IPS DF 6.9 (cell line): ENCODE measurements at regions not wholly inside any gene's neighbourhood (a gene's known extent, or its start where the extent isn't known, plus 50 kb on each side); places are given as distances from the start of the nearest gene placed in this dataset.

Source experiments
- DNase-seq: peaks from one replicate; pipeline ENCODE4 v3.0.0-alpha.2; 2013; ENCODE audit warnings: low read depth, low spot score
- H3K27ac ChIP-seq: one replicate; pipeline ENCODE4 v1.5.1; 2013; ENCODE audit warnings: low read length, control low read depth
- H3K27me3 ChIP-seq: 2 replicates; pipeline ENCODE4 v1.6.1; 2013; ENCODE audit warnings: mild to moderate bottlenecking, low read length; ENCODE audit not compliant: control insufficient read depth, insufficient read depth
- H3K36me3 ChIP-seq: 2 replicates; pipeline ENCODE4 v1.6.1; 2013; ENCODE audit warnings: low read length; ENCODE audit not compliant: control insufficient read depth, insufficient read depth
- H3K4me1 ChIP-seq: 2 replicates; pipeline ENCODE4 v1.6.1; 2013; ENCODE audit warnings: low read length; ENCODE audit not compliant: control insufficient read depth, insufficient read depth
- H3K4me3 ChIP-seq: 2 replicates; pipeline ENCODE4 v1.5.1; 2013; ENCODE audit warnings: mild to moderate bottlenecking, low read length
- H3K9me3 ChIP-seq: 2 replicates; pipeline ENCODE4 v1.6.1; 2013; ENCODE audit warnings: low read length, inconsistent platforms; ENCODE audit not compliant: control insufficient read depth, insufficient read depth
- WGBS: extraction: QIAGEN DNeasy Blood & Tissue Kit; methylation state at CpG from one replicate; pipeline ENCODE4 v1.1.7; 2013; ENCODE audit warnings: mixed read lengths, missing lambda C conversion rate; ENCODE audit not compliant: insufficient read length, insufficient coverage; 5-methylcytosine and 5-hydroxymethylcytosine counted together

DNA sequence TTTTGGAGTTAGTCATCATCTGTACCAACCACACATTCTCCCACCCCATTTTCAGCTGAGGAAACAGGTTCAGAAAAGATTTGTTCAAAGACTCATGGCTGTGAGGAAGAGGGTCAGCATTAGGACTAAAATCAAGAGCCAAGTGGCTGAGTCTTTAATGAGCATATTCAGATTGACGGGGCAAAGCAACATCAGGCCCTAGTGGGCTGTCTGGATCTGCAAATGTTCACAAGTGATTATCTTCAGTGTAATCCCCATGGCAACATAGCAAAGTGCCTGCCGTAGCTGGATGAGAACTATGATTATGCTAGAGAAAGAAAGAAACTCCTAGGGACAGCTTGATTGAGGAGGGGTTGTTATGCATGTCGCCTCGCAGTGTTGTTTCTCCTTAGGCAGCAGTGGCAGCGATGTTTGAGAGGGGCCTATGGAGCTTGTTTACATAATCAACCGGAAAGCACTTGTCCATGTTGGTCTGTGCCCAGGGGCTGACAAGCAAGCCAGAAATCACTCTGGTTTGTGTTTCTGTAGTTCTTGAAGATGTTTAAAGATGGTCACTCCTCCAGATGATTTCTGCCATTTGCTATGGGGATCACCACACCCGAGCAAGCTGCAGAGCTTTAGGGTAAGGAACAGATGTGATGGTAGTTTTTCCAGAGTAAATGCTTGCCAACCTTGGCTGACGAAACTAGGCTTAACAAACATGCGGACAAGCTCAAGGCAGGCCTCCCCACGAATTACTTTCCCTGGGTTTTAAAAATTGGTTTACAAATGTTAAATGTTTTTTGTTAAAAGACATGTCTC, 124.3 kb upstream of the MLIP start:
- no peaks in the 10 kb centered on the region for H3K9me3 ChIP-seq
- H3K36me3 ChIP-seq = no peaks in the 10 kb centered on the region
- no peaks in the 10 kb centered on the region for H3K27me3 ChIP-seq
- no peak overlapping the region for H3K4me3 ChIP-seq
- H3K4me1 ChIP-seq = 0 out of 2 replicates have a peak, but pooled peaks cover 2% of the 10 kb centered on the region
- no CpG with 5 or more reads among the region's 10 CpGs for WGBS
- no peak overlapping the region for H3K27ac ChIP-seq
- DNase-seq = no peak

DNA sequence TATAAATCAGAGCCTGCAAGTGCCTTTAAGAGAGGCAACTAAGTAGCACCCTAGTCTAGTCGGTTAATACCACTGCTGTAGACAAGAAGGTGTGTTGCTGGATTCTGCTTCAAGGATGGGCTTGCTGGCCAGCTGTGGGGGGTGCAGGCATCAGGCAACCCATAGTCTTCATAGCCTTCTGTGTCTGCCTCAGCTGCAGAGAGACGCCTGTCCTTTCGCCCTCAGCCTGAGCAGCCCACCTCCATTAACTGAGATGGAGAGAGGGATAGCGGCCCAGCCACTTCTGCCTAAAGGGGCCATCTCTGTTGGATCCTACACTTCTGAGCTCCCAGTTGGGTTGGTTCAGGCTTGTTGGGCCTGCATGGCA, 123.7 kb upstream of the MLIP start:
- Histone ChIP-seq H3K9me3 (no peaks in the 10 kb centered on the region), H3K4me1 (0 out of 2 replicates have a peak, but pooled peaks cover 2% of the 10 kb centered on the region), H3K27ac (no peak overlapping the region), H3K36me3 (no peaks in the 10 kb centered on the region), H3K4me3 (no peak overlapping the region), H3K27me3 (no peaks in the 10 kb centered on the region)
- DNase-seq = no peak
- WGBS = no CpG with 5 or more reads among the region's 4 CpGs

DNA sequence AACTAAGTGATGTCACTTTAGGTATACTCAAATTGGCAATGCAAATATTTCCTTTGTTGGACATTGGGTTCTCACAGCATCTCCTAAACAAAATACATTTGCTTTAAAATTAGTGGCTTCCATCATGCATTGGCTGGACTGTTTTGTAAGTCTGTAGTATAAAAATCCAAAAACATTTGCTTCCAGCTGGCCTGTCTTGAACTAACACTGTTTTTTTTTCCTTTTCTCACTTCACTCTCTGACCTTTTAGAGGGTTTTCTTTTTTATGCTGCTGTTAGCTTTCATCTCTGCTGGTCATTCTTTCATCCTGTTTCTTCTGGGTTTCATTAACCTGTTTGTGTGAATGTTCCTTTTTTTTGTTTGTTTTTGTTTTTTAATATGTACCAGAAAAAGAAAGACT, 121.7 kb upstream of the MLIP start:
- no peak for DNase-seq
- Histone ChIP-seq H3K4me3 (no peak overlapping the region), H3K9me3 (no peaks in the 10 kb centered on the region), H3K36me3 (no peaks in the 10 kb centered on the region), H3K27ac (no peak overlapping the region), H3K27me3 (no peaks in the 10 kb centered on the region), H3K4me1 (0 out of 2 replicates have a peak, but pooled peaks cover 2% of the 10 kb centered on the region)

DNA sequence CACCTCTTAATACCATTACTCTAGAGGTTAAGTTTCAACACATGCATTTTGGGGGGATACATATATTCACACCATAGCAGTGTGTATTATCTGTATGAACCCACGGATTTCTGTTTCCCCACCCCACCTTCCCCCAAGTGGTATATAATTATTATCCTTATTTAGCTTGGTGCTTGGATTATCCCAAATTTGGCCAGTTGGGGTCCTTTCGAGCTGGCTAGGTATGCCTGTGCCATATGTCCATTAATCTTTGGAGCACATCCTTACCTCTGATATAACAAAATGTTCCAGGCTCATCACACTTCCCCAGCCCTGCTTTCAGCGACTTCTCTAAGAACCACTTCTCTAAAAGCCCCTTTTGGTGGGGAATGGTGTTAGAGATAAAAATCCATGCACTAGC, 118.7 kb upstream of the MLIP start:
- DNase-seq = no peak
- Histone ChIP-seq H3K36me3 (no peaks in the 10 kb centered on the region), H3K27ac (no peak overlapping the region), H3K4me3 (no peak overlapping the region), H3K27me3 (no peaks in the 10 kb centered on the region), H3K9me3 (no peaks in the 10 kb centered on the region), H3K4me1 (no peaks in the 10 kb centered on the region)
- no CpG with 5 or more reads among the region's 3 CpGs for WGBS

DNA sequence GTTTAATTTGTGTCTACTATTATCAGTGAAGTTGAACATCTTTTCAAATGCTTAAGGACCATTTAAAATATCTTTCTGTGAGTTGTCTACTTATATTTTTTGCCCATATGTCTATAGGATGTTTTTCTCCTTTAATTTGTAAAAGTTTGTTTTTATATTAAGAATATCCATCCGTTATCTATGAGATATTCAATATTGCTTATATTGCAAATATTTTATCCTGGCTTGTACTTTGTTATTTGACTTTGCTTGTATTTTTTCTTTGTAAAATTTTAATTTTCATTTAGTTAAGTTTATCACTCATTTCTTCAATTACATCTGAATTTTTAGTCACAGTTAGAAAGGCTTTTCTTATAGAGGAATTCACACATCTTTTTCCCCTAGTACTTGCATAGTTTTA, 117.0 kb upstream of the MLIP start:
- WGBS = no CpG with 5 or more reads among the region's 1 CpG
- Histone ChIP-seq H3K36me3 (no peaks in the 10 kb centered on the region), H3K4me3 (no peak overlapping the region), H3K4me1 (no peaks in the 10 kb centered on the region), H3K27ac (no peak overlapping the region), H3K9me3 (no peaks in the 10 kb centered on the region), H3K27me3 (no peaks in the 10 kb centered on the region)
- DNase-seq = no peak

DNA sequence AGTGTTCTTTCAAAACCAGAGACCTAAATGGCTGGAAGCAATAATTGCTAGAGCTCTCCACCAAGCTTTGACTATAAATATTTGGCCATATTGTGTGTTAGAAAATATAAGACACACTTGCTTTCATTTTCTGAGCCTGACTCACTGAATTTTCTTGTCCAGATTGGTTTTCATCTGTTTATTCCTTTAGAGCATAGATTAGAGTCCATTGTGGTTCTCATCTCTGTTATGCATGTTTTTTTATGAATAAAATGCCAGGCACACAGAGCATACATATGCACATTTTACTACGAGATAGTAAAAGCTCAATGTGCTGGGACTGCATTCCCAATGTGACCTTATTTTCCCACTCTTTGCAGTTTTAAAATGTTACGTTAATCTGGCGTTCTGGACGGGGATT, 115.3 kb upstream of the MLIP start:
- WGBS = no CpG with 5 or more reads among the region's 4 CpGs
- no peaks in the 10 kb centered on the region for H3K27me3 ChIP-seq
- H3K4me1 ChIP-seq = no peaks in the 10 kb centered on the region
- no peaks in the 10 kb centered on the region for H3K9me3 ChIP-seq
- H3K36me3 ChIP-seq = no peaks in the 10 kb centered on the region
- H3K4me3 ChIP-seq = no peak overlapping the region
- no peak overlapping the region for H3K27ac ChIP-seq
- no peak for DNase-seq

DNA sequence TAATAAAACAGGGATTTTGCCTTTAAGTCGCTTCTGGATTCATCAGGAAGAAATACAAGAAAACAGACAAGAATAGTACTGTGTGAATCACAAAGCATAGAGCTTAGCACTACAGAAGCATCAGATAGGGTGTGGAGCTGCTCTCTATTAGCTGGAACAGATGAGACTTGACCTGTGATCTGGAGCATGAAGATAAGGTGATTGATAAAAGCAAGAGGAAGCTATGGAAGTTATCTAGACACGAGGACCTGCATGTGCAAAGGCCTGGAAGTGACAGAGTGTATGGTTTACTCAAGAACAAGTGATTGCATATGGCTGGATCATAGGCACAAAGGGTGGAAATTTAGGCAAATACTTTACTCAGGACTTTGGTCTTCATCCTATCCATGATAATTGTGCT, 112.9 kb upstream of the MLIP start:
- WGBS = no CpG with 5 or more reads among the region's 2 CpGs
- Histone ChIP-seq H3K27ac (no peak overlapping the region), H3K36me3 (no peaks in the 10 kb centered on the region), H3K27me3 (no peaks in the 10 kb centered on the region), H3K4me3 (no peak overlapping the region), H3K9me3 (no peaks in the 10 kb centered on the region), H3K4me1 (no peaks in the 10 kb centered on the region; the same call in 1 of the 2 replicates)
- no peak for DNase-seq

DNA sequence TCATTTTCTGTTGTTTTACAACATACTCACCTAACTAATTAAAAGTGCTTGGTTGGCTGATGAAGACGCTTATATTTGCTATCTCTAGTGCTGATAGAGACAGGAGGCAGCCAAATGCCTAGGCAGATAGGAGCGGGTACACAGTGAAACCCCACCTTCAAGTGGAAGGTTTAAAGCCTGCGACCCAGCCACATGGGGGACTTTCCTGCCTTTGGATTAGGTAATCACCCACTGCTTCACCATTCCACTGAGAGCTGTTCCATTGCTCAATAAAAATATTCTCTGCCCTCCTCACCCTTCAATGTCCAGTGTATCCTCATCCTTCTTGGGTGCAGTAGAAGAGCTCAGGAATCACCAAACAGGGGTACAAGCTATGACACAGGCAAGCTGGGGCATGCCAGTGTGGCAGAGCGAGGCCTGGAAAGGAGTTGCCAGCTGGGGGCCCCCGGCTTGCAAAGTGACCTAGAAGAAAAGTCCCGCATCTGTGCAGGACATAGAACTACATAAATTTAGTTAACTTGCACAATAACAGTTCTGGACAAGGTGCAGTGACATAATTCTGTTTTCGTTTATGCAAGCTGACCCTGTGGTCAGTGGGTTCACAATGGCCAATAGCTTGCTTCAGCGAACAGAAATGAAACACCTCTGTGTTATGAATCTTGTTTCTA, 112.0 kb upstream of the MLIP start:
- Histone ChIP-seq H3K36me3 (no peaks in the 10 kb centered on the region), H3K9me3 (no peaks in the 10 kb centered on the region), H3K27ac (no peak overlapping the region), H3K4me1 (no peaks in the 10 kb centered on the region; the same call in 1 of the 2 replicates), H3K27me3 (no peaks in the 10 kb centered on the region), H3K4me3 (no peak overlapping the region)
- WGBS = no CpG with 5 or more reads among the region's 8 CpGs
- DNase-seq = no peak

DNA sequence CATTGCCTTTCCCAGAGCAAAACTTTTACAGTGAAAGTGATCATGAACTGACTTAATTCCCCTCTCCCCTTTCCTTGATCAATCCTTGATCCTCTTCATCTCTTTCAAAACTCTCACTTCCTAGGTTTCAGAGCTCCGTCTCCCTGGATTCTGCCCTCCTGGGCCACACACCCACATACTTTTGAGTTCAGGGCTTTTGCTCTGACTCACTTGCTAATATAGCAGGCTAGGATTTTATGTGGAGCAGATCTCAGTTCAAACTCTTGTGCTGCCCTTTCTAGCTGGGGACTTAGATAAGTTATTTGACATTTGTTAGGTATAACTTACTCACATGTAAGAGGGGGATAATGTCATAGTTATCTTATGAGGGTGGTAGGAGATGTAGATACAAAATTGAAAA, 109.1 kb upstream of the MLIP start:
- no CpG with 5 or more reads among the region's 1 CpG for WGBS
- H3K9me3 ChIP-seq = no peaks in the 10 kb centered on the region
- H3K4me3 ChIP-seq = no peak overlapping the region
- H3K27me3 ChIP-seq = no peaks in the 10 kb centered on the region
- H3K36me3 ChIP-seq = no peaks in the 10 kb centered on the region
- no peaks in the 10 kb centered on the region; the same call in 1 of the 2 replicates for H3K4me1 ChIP-seq
- no peak for DNase-seq
- H3K27ac ChIP-seq = no peak overlapping the region

DNA sequence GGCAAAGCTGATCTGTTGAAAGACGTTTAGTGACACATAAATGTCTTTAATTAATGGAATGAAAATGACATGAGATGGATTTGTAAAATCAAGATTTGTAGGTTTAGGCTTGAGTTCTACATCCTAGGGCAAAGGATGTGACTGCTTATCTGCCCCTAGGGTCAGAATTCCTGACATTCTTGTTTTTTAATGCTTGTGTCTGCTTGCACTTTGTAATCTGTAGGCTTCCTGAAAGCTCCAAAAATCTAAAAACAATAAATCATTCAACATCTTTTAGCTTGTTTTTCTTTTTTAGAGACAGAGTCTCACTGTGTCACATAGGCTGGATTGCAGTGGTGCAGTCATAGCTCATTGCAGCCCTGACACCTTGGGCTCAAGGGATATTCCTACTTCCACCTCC, 107.9 kb upstream of the MLIP start:
- WGBS = no CpG with 5 or more reads among the region's 1 CpG
- no peaks in the 10 kb centered on the region for H3K27me3 ChIP-seq
- H3K4me3 ChIP-seq = no peak overlapping the region
- H3K27ac ChIP-seq = no peak overlapping the region
- H3K4me1 ChIP-seq = no peaks in the 10 kb centered on the region; the same call in 1 of the 2 replicates
- no peaks in the 10 kb centered on the region for H3K9me3 ChIP-seq
- no peaks in the 10 kb centered on the region for H3K36me3 ChIP-seq
- no peak for DNase-seq

DNA sequence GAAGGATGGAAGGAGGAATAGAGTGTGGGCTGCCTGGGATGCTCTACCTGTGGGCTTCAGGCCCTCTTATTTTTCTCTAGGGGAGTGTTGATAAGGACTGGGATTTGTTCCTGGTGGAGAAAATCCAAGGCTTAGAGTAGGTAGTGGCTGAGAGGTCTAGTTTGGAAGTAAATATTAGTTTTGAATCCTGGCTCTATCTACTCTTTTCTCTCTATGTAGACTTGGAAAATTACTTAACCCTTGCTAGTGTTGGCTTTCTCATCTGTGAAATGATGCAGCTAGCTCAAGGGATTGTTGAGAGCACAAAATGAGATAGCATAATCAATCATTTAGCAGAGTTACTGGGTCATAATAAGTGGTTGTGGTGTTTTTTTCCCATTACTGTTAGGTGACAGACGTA, 102.7 kb upstream of the MLIP start:
- H3K27ac ChIP-seq = no peak overlapping the region
- H3K4me1 ChIP-seq = no peaks in the 10 kb centered on the region
- DNase-seq = no peak
- no peaks in the 10 kb centered on the region for H3K27me3 ChIP-seq
- H3K9me3 ChIP-seq = no peaks in the 10 kb centered on the region
- no peak overlapping the region for H3K4me3 ChIP-seq
- no CpG with 5 or more reads among the region's 1 CpG for WGBS
- no peaks in the 10 kb centered on the region for H3K36me3 ChIP-seq
